C4-2B (cell line): ENCODE measurements at regions not wholly inside any gene's neighbourhood (a gene's known extent, or its start where the extent isn't known, plus 50 kb on each side); places are given as distances from the start of the nearest gene placed in this dataset.

Source experiments
- ZFX ChIP-seq: fragments of 450-650 bp; IDR thresholded peaks from 2 replicates; pipeline ENCODE4 v1.6.1; 2017
- TF ChIP-seq, protein P1 (sequence below): fragments of 450-650 bp; conservative IDR thresholded peaks from 2 replicates; pipeline ENCODE4 v1.5.1; 2017; ENCODE audit warnings: mild to moderate bottlenecking

DNA sequence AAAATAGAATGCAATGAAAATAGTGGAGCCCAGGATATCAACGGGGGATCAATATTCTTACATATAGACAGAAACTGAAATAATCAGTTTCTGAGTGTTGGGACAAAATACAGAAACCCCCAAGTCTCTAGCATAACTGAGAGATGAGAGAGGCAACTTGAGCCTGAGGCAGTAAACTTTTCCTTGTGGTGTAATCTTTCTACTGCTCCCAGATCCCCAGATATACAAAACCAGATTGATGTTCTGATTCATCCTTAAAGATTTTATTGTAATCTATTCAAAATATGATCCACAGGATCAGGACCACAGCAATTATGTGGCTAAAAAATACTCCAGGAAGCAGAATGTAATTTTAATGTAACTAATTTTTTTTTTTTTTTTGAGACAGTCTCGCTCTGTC lies 2282.6 kb downstream of the ARAP2 start:
- TF ChIP-seq, protein P1, sequence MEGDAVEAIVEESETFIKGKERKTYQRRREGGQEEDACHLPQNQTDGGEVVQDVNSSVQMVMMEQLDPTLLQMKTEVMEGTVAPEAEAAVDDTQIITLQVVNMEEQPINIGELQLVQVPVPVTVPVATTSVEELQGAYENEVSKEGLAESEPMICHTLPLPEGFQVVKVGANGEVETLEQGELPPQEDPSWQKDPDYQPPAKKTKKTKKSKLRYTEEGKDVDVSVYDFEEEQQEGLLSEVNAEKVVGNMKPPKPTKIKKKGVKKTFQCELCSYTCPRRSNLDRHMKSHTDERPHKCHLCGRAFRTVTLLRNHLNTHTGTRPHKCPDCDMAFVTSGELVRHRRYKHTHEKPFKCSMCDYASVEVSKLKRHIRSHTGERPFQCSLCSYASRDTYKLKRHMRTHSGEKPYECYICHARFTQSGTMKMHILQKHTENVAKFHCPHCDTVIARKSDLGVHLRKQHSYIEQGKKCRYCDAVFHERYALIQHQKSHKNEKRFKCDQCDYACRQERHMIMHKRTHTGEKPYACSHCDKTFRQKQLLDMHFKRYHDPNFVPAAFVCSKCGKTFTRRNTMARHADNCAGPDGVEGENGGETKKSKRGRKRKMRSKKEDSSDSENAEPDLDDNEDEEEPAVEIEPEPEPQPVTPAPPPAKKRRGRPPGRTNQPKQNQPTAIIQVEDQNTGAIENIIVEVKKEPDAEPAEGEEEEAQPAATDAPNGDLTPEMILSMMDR, result no peak
- no peak for TF ChIP-seq ZFX
